Activated T-cell treated with anti-CD3 and anti-CD28 coated beads for 48 hours (primary cell): ENCODE measurements at regions not wholly inside any gene's neighbourhood (a gene's known extent, or its start where the extent isn't known, plus 50 kb on each side); places are given as distances from the start of the nearest gene placed in this dataset.

Source experiments
- DNase-seq: peaks from one replicate; pipeline ENCODE4 v3.0.0-alpha.2; 2020; ENCODE audit warnings: low read depth

GRCh38 chr18:4854671-4855070, 342.4 kb downstream of the AKAIN1 start:
- no peak for DNase-seq

GRCh38 chr18:4851301-4851976, 345.6 kb downstream of the AKAIN1 start:
- no peak for DNase-seq

GRCh38 chr18:4847056-4847455, 350.0 kb downstream of the AKAIN1 start:
- DNase-seq, result no peak

- no peak for DNase-seq
These were observed 352.7 kb downstream of the AKAIN1 start for GRCh38 chr18:4844320-4844719.

- no peak for DNase-seq
These were observed 353.3 kb downstream of the AKAIN1 start for GRCh38 chr18:4843771-4844170.

GRCh38 chr18:4842751-4843150, 354.3 kb downstream of the AKAIN1 start:
- DNase-seq, result no peak

GRCh38 chr18:4842287-4842686, 354.8 kb downstream of the AKAIN1 start:
- no peak for DNase-seq

GRCh38 chr18:4839639-4840038, 357.4 kb downstream of the AKAIN1 start:
- DNase-seq, result no peak

- DNase-seq, result no peak
These were observed 360.9 kb downstream of the AKAIN1 start for GRCh38 chr18:4836141-4836540.

- DNase-seq, result no peak
These were observed 365.2 kb downstream of the AKAIN1 start for GRCh38 chr18:4831791-4832375.

GRCh38 chr18:4831127-4831526, 365.9 kb downstream of the AKAIN1 start:
- no peak for DNase-seq

- no peak for DNase-seq
These were observed 368.0 kb upstream of the DLGAP1 start for GRCh38 chr18:4823091-4823490.

GRCh38 chr18:4821801-4822200, 366.7 kb upstream of the DLGAP1 start:
- DNase-seq, result no peak

GRCh38 chr18:4817665-4818064, 362.6 kb upstream of the DLGAP1 start:
- DNase-seq, result no peak

- no peak for DNase-seq
These were observed 358.6 kb upstream of the DLGAP1 start for GRCh38 chr18:4813708-4814107.

- no peak for DNase-seq
These were observed 353.8 kb upstream of the DLGAP1 start for GRCh38 chr18:4808891-4809290.

- no peak for DNase-seq
These were observed 352.6 kb upstream of the DLGAP1 start for GRCh38 chr18:4807604-4808293.

GRCh38 chr18:4806331-4806730, 351.2 kb upstream of the DLGAP1 start:
- DNase-seq, result no peak

GRCh38 chr18:4802296-4802695, 347.2 kb upstream of the DLGAP1 start:
- no peak for DNase-seq

- no peak for DNase-seq
These were observed 346.0 kb upstream of the DLGAP1 start for GRCh38 chr18:4801151-4801550.

- no peak for DNase-seq
These were observed 342.0 kb upstream of the DLGAP1 start for GRCh38 chr18:4797002-4797685.

- no peak for DNase-seq
These were observed 334.4 kb upstream of the DLGAP1 start for GRCh38 chr18:4789506-4789905.

GRCh38 chr18:4781873-4782272, 326.8 kb upstream of the DLGAP1 start:
- DNase-seq, result no peak
